Panc1 (cell line): ENCODE measurements at regions not wholly inside any gene's neighbourhood (a gene's known extent, or its start where the extent isn't known, plus 50 kb on each side); places are given as distances from the start of the nearest gene placed in this dataset.

ENCODE experiments used
- POLR2AphosphoS5 ChIP-seq: IDR thresholded peaks from 2 replicates; pipeline ENCODE4 v1.6.1; 2012; ENCODE audit warnings: mild to moderate bottlenecking, low read depth, low read length, moderate library complexity
- SIN3A ChIP-seq: IDR thresholded peaks from 2 replicates; pipeline ENCODE4 v1.6.1; 2012; ENCODE audit warnings: low read depth, mild to moderate bottlenecking, low read length, moderate library complexity, borderline replicate concordance; ENCODE audit not compliant: insufficient read depth
- TF ChIP-seq, protein P1 (sequence below): fragments of 450-650 bp; IDR thresholded peaks from 2 replicates; pipeline ENCODE4 v1.5.1; 2017; ENCODE audit warnings: mild to moderate bottlenecking
- TF ChIP-seq, protein P2 (sequence below), 2 experiments: IDR thresholded peaks; 2 replicates each; pipeline ENCODE4 v1.6.1; 2011 to 2012; ENCODE audit warnings: low read depth in 2 of 2, control low read depth in 1 of 2, low read length in 1 of 2, mild to moderate bottlenecking in 1 of 2, moderate library complexity in 1 of 2; ENCODE audit not compliant: insufficient read depth in 1 of 2

DNA sequence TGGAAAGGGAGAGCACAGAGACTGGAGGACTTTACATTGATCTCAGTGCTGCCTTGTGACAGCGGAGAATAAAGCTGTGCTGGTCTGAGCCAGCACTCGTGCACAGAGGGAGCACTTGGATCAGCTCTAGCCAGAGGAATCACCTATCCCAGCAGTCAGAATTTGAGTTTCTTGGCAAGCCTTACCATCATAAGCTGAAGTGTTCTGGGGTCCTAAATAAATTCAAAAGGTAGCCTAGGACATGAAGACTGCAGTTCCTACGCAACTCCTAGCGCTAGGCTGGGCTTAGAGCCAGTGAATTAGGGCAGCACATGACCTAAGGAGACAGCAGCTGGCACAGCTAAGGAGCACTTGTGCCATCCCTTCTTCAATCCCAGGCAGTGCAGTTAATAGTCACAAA lies 119.5 kb downstream of the HMHB1 start:
- TF ChIP-seq, protein P1, sequence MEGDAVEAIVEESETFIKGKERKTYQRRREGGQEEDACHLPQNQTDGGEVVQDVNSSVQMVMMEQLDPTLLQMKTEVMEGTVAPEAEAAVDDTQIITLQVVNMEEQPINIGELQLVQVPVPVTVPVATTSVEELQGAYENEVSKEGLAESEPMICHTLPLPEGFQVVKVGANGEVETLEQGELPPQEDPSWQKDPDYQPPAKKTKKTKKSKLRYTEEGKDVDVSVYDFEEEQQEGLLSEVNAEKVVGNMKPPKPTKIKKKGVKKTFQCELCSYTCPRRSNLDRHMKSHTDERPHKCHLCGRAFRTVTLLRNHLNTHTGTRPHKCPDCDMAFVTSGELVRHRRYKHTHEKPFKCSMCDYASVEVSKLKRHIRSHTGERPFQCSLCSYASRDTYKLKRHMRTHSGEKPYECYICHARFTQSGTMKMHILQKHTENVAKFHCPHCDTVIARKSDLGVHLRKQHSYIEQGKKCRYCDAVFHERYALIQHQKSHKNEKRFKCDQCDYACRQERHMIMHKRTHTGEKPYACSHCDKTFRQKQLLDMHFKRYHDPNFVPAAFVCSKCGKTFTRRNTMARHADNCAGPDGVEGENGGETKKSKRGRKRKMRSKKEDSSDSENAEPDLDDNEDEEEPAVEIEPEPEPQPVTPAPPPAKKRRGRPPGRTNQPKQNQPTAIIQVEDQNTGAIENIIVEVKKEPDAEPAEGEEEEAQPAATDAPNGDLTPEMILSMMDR, result no peak
- TF ChIP-seq POLR2AphosphoS5, result no peak
- TF ChIP-seq, protein P2, sequence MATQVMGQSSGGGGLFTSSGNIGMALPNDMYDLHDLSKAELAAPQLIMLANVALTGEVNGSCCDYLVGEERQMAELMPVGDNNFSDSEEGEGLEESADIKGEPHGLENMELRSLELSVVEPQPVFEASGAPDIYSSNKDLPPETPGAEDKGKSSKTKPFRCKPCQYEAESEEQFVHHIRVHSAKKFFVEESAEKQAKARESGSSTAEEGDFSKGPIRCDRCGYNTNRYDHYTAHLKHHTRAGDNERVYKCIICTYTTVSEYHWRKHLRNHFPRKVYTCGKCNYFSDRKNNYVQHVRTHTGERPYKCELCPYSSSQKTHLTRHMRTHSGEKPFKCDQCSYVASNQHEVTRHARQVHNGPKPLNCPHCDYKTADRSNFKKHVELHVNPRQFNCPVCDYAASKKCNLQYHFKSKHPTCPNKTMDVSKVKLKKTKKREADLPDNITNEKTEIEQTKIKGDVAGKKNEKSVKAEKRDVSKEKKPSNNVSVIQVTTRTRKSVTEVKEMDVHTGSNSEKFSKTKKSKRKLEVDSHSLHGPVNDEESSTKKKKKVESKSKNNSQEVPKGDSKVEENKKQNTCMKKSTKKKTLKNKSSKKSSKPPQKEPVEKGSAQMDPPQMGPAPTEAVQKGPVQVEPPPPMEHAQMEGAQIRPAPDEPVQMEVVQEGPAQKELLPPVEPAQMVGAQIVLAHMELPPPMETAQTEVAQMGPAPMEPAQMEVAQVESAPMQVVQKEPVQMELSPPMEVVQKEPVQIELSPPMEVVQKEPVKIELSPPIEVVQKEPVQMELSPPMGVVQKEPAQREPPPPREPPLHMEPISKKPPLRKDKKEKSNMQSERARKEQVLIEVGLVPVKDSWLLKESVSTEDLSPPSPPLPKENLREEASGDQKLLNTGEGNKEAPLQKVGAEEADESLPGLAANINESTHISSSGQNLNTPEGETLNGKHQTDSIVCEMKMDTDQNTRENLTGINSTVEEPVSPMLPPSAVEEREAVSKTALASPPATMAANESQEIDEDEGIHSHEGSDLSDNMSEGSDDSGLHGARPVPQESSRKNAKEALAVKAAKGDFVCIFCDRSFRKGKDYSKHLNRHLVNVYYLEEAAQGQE (IDR thresholded peaks at IDR 0.05; ENCODE audit: insufficient read depth in 1 of 2, low read depth in 2 of 2, low read length in 1 of 2), result no peak
- TF ChIP-seq SIN3A, result no peak
